WTC11 (cell line): ENCODE measurements at regions not wholly inside any gene's neighbourhood (a gene's known extent, or its start where the extent isn't known, plus 50 kb on each side); places are given as distances from the start of the nearest gene placed in this dataset.

ENCODE experiments used
- ATAC-seq: fragments of 200-7000 bp; cut with Tn5 transposase; 2 replicates; pipeline ENCODE4 v1.10.0; 2021; ENCODE audit warnings: mild to moderate bottlenecking, moderate library complexity
- CTCF ChIA-PET: fragments of 300-600 bp; sonication (Branson Sonifier 250); formaldehyde crosslinking; loops from one replicate; lab custom pipeline; 2021; ENCODE audit warnings: antibody characterized with exemption; lab: Charles Lee
- POLR2A ChIA-PET: fragments of 350-600 bp; sonication (Branson Sonifier 250); formaldehyde crosslinking; loops from one replicate; lab custom pipeline; 2021; ENCODE audit warnings: antibody characterized with exemption; lab: Charles Lee
- DNase-seq: peaks from one replicate; pipeline ENCODE4 v3.0.0; 2021; ENCODE audit warnings: low spot score
- H3K27ac Mint-ChIP-seq: 2 replicates; pipeline ENCODE4 v1.8.0; 2021; ENCODE audit warnings: mixed read lengths
- H3K27me3 Mint-ChIP-seq: 2 replicates; pipeline ENCODE4 v1.8.0; 2021; ENCODE audit warnings: low read depth, mild to moderate bottlenecking, moderate library complexity, mixed read lengths
- H3K36me3 Mint-ChIP-seq: 2 replicates; pipeline ENCODE4 v1.8.0; 2021; ENCODE audit warnings: mixed read lengths
- H3K4me1 Mint-ChIP-seq: 2 replicates; pipeline ENCODE4 v1.8.0; 2022; ENCODE audit warnings: mixed read lengths
- H3K4me3 Mint-ChIP-seq: 2 replicates; pipeline ENCODE4 v1.8.0; 2021; ENCODE audit warnings: mild to moderate bottlenecking, moderate library complexity, mixed read lengths
- H3K9me3 Mint-ChIP-seq: 2 replicates; pipeline ENCODE4 v1.8.0; 2021; ENCODE audit warnings: mixed read lengths
- CREM ChIP-seq: sonication (generic); formaldehyde crosslinking; IDR thresholded peaks from 2 replicates; pipeline ENCODE4 v1.8.1; 2022; ENCODE audit warnings: mild to moderate bottlenecking, missing genetic modification reagents, moderate library complexity
- FOXK1 ChIP-seq: sonication (generic); formaldehyde crosslinking; IDR thresholded peaks from 2 replicates; pipeline ENCODE4 v1.8.0; 2022; ENCODE audit warnings: mild to moderate bottlenecking, moderate library complexity, missing genetic modification reagents
- GABPB1 ChIP-seq: sonication (generic); formaldehyde crosslinking; IDR thresholded peaks from 2 replicates; pipeline ENCODE4 v1.8.1; 2023; ENCODE audit warnings: mild to moderate bottlenecking, missing genetic modification reagents
- GRHL2 ChIP-seq: fragments of 250-450 bp; sonication (Bioruptor Pico); IDR thresholded peaks from 2 replicates; pipeline ENCODE4 v1.8.0; 2022; ENCODE audit warnings: mild to moderate bottlenecking, moderate library complexity; ENCODE audit not compliant: insufficient replicate concordance, severe bottlenecking
- GTF2I ChIP-seq: fragments of 250-450 bp; sonication (Bioruptor Pico); conservative IDR thresholded peaks from 2 replicates; pipeline ENCODE4 v1.4.0; 2021; ENCODE audit warnings: mild to moderate bottlenecking
- IRF1 ChIP-seq: sonication (generic); formaldehyde crosslinking; IDR thresholded peaks from 2 replicates; pipeline ENCODE4 v1.8.0; 2023; ENCODE audit warnings: missing genetic modification reagents
- JAZF1 ChIP-seq: fragments of 250-450 bp; sonication (Bioruptor Pico); IDR thresholded peaks from 2 replicates; pipeline ENCODE4 v1.9.0; 2021; ENCODE audit warnings: moderate library complexity, mild to moderate bottlenecking, inconsistent platforms
- NFATC4 ChIP-seq: fragments of 250-450 bp; sonication (Bioruptor Pico); IDR thresholded peaks from 2 replicates; pipeline ENCODE4 v1.9.0; 2021; ENCODE audit warnings: mild to moderate bottlenecking
- NR1H2 ChIP-seq: sonication (generic); formaldehyde crosslinking; IDR thresholded peaks from 2 replicates; pipeline ENCODE4 v1.9.0; 2021; ENCODE audit warnings: mild to moderate bottlenecking, moderate library complexity, missing genetic modification reagents
- NR2C2 ChIP-seq: sonication (generic); formaldehyde crosslinking; IDR thresholded peaks from 2 replicates; pipeline ENCODE4 v1.8.0; 2022; ENCODE audit warnings: mild to moderate bottlenecking, missing genetic modification reagents
- OVOL2 ChIP-seq: fragments of 250-450 bp; sonication (Bioruptor Pico); IDR thresholded peaks from 2 replicates; pipeline ENCODE4 v1.9.0; 2021; ENCODE audit warnings: mild to moderate bottlenecking, borderline replicate concordance
- PRRX2 ChIP-seq: fragments of 250-450 bp; sonication (Bioruptor Pico); IDR thresholded peaks from 2 replicates; pipeline ENCODE4 v1.8.0; 2021; ENCODE audit warnings: mild to moderate bottlenecking
- SMAD3 ChIP-seq: sonication (generic); formaldehyde crosslinking; IDR thresholded peaks from 2 replicates; pipeline ENCODE4 v1.8.0; 2022; ENCODE audit warnings: missing genetic modification reagents, mild to moderate bottlenecking, borderline replicate concordance
- SMAD4 ChIP-seq: sonication (generic); formaldehyde crosslinking; IDR thresholded peaks from 2 replicates; pipeline ENCODE4 v1.8.0; 2022; ENCODE audit warnings: mild to moderate bottlenecking, missing genetic modification reagents
- TP53 ChIP-seq: sonication (generic); formaldehyde crosslinking; IDR thresholded peaks from 2 replicates; pipeline ENCODE4 v1.8.1; 2023; ENCODE audit warnings: mild to moderate bottlenecking, missing genetic modification reagents
- ZMAT4 ChIP-seq: fragments of 250-450 bp; sonication (Bioruptor Pico); IDR thresholded peaks from 2 replicates; pipeline ENCODE4 v1.9.0; 2021; ENCODE audit warnings: mild to moderate bottlenecking
- ZNF121 ChIP-seq: sonication (generic); formaldehyde crosslinking; IDR thresholded peaks from 2 replicates; pipeline ENCODE4 v1.8.0; 2023; ENCODE audit warnings: missing genetic modification reagents
- ZNF138 ChIP-seq: sonication (generic); formaldehyde crosslinking; conservative IDR thresholded peaks from 2 replicates; pipeline ENCODE4 v1.8.1; 2022; ENCODE audit warnings: mild to moderate bottlenecking, moderate library complexity, missing genetic modification reagents
- ZNF512 ChIP-seq: sonication (generic); formaldehyde crosslinking; IDR thresholded peaks from 2 replicates; pipeline ENCODE4 v1.8.1; 2022; ENCODE audit warnings: missing genetic modification reagents, borderline replicate concordance
- ZNF532 ChIP-seq: fragments of 250-450 bp; sonication (Bioruptor Pico); IDR thresholded peaks from 2 replicates; pipeline ENCODE4 v1.9.0; 2021; ENCODE audit warnings: mild to moderate bottlenecking, borderline replicate concordance
- ZNF671 ChIP-seq: fragments of 250-450 bp; sonication (Bioruptor Pico); IDR thresholded peaks from 2 replicates; pipeline ENCODE4 v1.8.0; 2021; ENCODE audit warnings: mild to moderate bottlenecking
- TF ChIP-seq, protein P1 (sequence below): sonication (generic); formaldehyde crosslinking; IDR thresholded peaks from 2 replicates; pipeline ENCODE4 v1.8.1; 2023; ENCODE audit warnings: mild to moderate bottlenecking, missing genetic modification reagents
- TF ChIP-seq, protein P2 (sequence below): sonication (generic); formaldehyde crosslinking; IDR thresholded peaks from 2 replicates; pipeline ENCODE4 v1.8.1; 2023; ENCODE audit warnings: mild to moderate bottlenecking, missing genetic modification reagents, moderate library complexity

DNA sequence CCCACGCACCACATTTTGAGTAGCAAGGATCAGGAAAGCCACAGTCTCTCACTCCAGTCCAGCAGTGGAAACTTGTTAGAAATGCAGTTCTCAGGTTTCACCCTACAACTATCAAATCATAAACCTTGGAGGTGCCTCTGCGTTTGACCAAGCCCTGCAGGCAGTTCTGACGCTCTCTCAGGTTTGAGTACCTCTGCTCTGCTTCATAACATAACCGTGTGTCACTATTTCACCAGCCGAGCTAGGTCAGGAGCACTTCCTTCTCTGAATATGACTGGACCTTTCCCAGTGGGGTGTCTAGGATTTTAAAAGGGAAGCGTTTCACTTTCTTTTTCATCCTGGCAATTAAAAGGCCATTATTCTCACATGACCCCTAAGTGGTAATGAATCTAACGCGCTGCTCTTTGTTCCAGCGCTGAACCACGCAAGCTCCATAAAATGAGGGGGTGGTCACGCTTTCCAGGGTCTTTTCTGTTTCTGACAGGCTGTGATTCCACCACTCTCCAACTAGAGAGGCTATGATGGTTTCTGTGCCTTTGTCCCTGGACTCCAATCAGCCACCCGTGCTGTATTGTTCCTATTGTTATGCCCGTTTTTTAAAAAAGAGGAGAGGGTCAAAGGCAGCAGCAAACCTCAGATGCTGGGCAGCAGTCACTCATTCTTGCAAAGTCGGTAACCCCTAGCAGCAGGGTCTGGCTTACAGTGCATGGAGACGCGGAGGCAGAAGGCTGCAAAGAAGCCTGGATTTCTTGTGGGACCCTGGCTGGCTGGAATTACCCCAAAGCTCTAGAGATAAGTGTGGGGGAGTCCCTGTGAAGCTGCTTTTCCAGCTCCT is 75.2 kb upstream of the CTNNA2 start:
- Mint-ChIP-seq H3K4me3 (no peak overlapping the region), H3K27me3 (no peaks in the 10 kb centered on the region)

DNA sequence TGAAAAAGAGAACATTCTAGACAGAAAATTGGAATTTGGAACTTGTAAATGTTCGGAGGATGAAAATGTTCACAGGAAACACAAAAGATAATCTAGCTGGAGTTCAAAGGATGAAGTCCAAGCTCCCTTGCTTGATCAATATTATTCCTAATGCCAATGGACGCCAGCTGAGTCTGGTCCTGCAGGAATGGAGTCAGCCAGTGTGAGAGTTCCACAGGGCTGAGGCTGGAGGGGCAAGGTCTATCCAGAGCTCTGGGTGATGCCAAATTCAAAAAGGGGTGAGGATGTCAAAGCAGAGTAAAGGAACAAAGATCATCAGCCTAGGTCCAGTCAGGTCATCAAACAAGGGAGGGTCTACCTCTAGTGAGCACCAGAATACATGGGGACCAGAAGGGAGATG is 78.5 kb upstream of the CTNNA2 start:
- no peak for ATAC-seq
- ChIA-PET POLR2A (no interaction called here), CTCF (no interaction called here)
- H3K36me3 Mint-ChIP-seq, result no peaks in the 10 kb centered on the region
- TF ChIP-seq ZNF512 (CRISPR knock-in tag) (no peak), CREM (CRISPR knock-in tag) (no peak), ZNF671 (CRISPR knock-in tag) (no peak), TP53 (no peak), SMAD4 (CRISPR knock-in tag) (no peak), GABPB1 (CRISPR knock-in tag) (no peak), ZMAT4 (CRISPR knock-in tag) (no peak), NFATC4 (CRISPR knock-in tag) (no peak), SMAD3 (no peak), GRHL2 (CRISPR knock-in tag) (no peak)
- TF ChIP-seq, protein P1, sequence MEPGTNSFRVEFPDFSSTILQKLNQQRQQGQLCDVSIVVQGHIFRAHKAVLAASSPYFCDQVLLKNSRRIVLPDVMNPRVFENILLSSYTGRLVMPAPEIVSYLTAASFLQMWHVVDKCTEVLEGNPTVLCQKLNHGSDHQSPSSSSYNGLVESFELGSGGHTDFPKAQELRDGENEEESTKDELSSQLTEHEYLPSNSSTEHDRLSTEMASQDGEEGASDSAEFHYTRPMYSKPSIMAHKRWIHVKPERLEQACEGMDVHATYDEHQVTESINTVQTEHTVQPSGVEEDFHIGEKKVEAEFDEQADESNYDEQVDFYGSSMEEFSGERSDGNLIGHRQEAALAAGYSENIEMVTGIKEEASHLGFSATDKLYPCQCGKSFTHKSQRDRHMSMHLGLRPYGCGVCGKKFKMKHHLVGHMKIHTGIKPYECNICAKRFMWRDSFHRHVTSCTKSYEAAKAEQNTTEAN (CRISPR knock-in tag), result no peak
- DNase-seq, result no peak
- no peaks in the 10 kb centered on the region for H3K9me3 Mint-ChIP-seq
- H3K4me1 Mint-ChIP-seq, result peaks cover 32% of the 10 kb centered on the region
- no peaks in the 10 kb centered on the region for H3K27me3 Mint-ChIP-seq
- H3K4me3 Mint-ChIP-seq, result no peak overlapping the region
- no peak overlapping the region for H3K27ac Mint-ChIP-seq

More for the DNA sequence above, 75.2 kb upstream of the CTNNA2 start:
- DNase-seq (no peak), ATAC-seq (peak; percentile 76)
- CTCF ChIA-PET, result interaction anchor here (0.6 to 1.1 kb wide), 2 partner anchors 9 to 424 kb away, joined by 3 to 5 read pairs; no protein-coding TSS in a partner anchor
- H3K4me1 Mint-ChIP-seq, result peaks cover 30% of the 10 kb centered on the region
- no peak overlapping the region for H3K27ac Mint-ChIP-seq
- POLR2A ChIA-PET, result no interaction called here
- no peaks in the 10 kb centered on the region for H3K36me3 Mint-ChIP-seq
- H3K9me3 Mint-ChIP-seq, result 0 out of 2 replicates have a peak, but pooled peaks cover 3% of the 10 kb centered on the region
- TF ChIP-seq SMAD3, result no peak
- TF ChIP-seq, protein P2, sequence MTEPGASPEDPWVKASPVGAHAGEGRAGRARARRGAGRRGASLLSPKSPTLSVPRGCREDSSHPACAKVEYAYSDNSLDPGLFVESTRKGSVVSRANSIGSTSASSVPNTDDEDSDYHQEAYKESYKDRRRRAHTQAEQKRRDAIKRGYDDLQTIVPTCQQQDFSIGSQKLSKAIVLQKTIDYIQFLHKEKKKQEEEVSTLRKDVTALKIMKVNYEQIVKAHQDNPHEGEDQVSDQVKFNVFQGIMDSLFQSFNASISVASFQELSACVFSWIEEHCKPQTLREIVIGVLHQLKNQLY, result no peak
- no peak for TF ChIP-seq PRRX2 (CRISPR knock-in tag)
- TF ChIP-seq GTF2I, result no peak

GRCh38 chr2:79432731-79433146 is 80.1 kb upstream of the CTNNA2 start:
- H3K27me3 Mint-ChIP-seq, result no peaks in the 10 kb centered on the region
- no peak for TF ChIP-seq ZNF121
- no peak for TF ChIP-seq ZNF532 (CRISPR knock-in tag)
- no peak for TF ChIP-seq GABPB1 (CRISPR knock-in tag)
- no peak for TF ChIP-seq FOXK1 (CRISPR knock-in tag)
- TF ChIP-seq NR1H2 (CRISPR knock-in tag), result no peak
- TF ChIP-seq IRF1, result no peak
- TF ChIP-seq JAZF1 (CRISPR knock-in tag), result no peak
- TF ChIP-seq OVOL2 (CRISPR knock-in tag), result no peak
- no peak for TF ChIP-seq ZNF138 (CRISPR knock-in tag)
- TF ChIP-seq NR2C2 (CRISPR knock-in tag), result no peak
- TF ChIP-seq, all 79 proteins: peak for 0
- Mint-ChIP-seq H3K36me3 (no peaks in the 10 kb centered on the region), H3K9me3 (no peaks in the 10 kb centered on the region), H3K27ac (no peak overlapping the region), H3K4me3 (no peak overlapping the region), H3K4me1 (peaks cover 39% of the 10 kb centered on the region)
- POLR2A ChIA-PET, result no interaction called here
- CTCF ChIA-PET, result interaction anchor here (1.1 to 1.8 kb wide), 2 partner anchors 15 to 80 kb away, joined by 3 to 5 read pairs; partner anchors contain the start of gene CTNNA2
- DNase-seq (no peak), ATAC-seq (no peak)
